H1 (cell line): ENCODE measurements at regions not wholly inside any gene's neighbourhood (a gene's known extent, or its start where the extent isn't known, plus 50 kb on each side); places are given as distances from the start of the nearest gene placed in this dataset.

Experiments
- CTCF ChIA-PET: fragments of 300-600 bp; sonication (Branson Sonifier 250); formaldehyde crosslinking; loops from one replicate; lab custom pipeline; 2021; ENCODE audit not compliant: partially characterized antibody; lab: Charles Lee
- POLR2A ChIA-PET: fragments of 300-600 bp; sonication (Branson Sonifier 250); formaldehyde crosslinking; loops from one replicate; lab custom pipeline; 2021; ENCODE audit warnings: inconsistent platforms; ENCODE audit not compliant: partially characterized antibody; lab: Charles Lee
- DNase-seq, 2 experiments: peaks; one replicate each; pipeline versions ENCODE4 v3.0.0 to v3.0.0-alpha.2; 2010 to 2022; ENCODE audit warnings: low spot score in 2 of 2, low read depth in 1 of 2, mixed read lengths in 1 of 2
- FAIRE-seq: peaks from 2 replicates; lab custom pipeline; 2011; peaks lifted over from hg19 to GRCh38; lab: Jason Lieb, UNC
- H2AFZ ChIP-seq: 2 replicates; pipeline ENCODE4 v1.8.1; 2012; ENCODE audit warnings: low read length, inconsistent platforms
- H2AK5ac ChIP-seq: 2 replicates; pipeline ENCODE4 v1.6.1; 2013; ENCODE audit warnings: low read depth, low read length
- H2BK120ac ChIP-seq: replicated peaks from 2 replicates; pipeline ENCODE3; 2013; ENCODE audit warnings: low read depth, low read length, inconsistent platforms
- H2BK12ac ChIP-seq: 2 replicates; pipeline ENCODE4 v1.6.1; 2013; ENCODE audit warnings: low read depth, low read length
- H2BK15ac ChIP-seq: 2 replicates; pipeline ENCODE4 v1.6.1; 2013; ENCODE audit warnings: low read length
- H2BK20ac ChIP-seq: 2 replicates; pipeline ENCODE4 v1.6.1; 2013; ENCODE audit warnings: low read length
- H2BK5ac ChIP-seq: 2 replicates; pipeline ENCODE4 v1.6.1; 2013; ENCODE audit warnings: low read depth, low read length
- H3K14ac ChIP-seq: 2 replicates; pipeline ENCODE4 v1.6.1; 2013; ENCODE audit warnings: inconsistent platforms; ENCODE audit not compliant: insufficient read length
- H3K18ac ChIP-seq: 2 replicates; pipeline ENCODE4 v1.6.1; 2013; ENCODE audit warnings: low read length; ENCODE audit errors: extremely low read depth
- H3K23ac ChIP-seq: 2 replicates; pipeline ENCODE4 v1.6.1; 2013; ENCODE audit warnings: inconsistent platforms; ENCODE audit not compliant: insufficient read length
- H3K23me2 ChIP-seq: 2 replicates; pipeline ENCODE4 v1.6.1; 2013; ENCODE audit warnings: low read depth, low read length
- H3K27ac ChIP-seq: 2 replicates; pipeline ENCODE4 v1.6.1; 2011; ENCODE audit warnings: low read depth, low read length, inconsistent platforms
- H3K27me3 ChIP-seq, 4 experiments: replicated peaks in 1 of 4; 1 replicate in 1 of 4; 2 replicates in 3 of 4; pipeline versions ENCODE4 v1.6.1 to v1.8.1; 2011 to 2013; ENCODE audit warnings: low read length in 3 of 4, mild to moderate bottlenecking in 3 of 4, inconsistent platforms in 2 of 4, mixed read lengths in 2 of 4, moderate library complexity in 1 of 4; ENCODE audit not compliant: control insufficient read depth in 3 of 4, insufficient read depth in 3 of 4; ENCODE audit errors: extremely low read depth in 1 of 4
- H3K36me3 ChIP-seq, 4 experiments: 2 replicates each; pipeline versions ENCODE4 v1.6.1 to v1.8.1; 2011 to 2013; ENCODE audit warnings: mild to moderate bottlenecking in 4 of 4, low read length in 3 of 4, moderate library complexity in 2 of 4, control low read depth in 1 of 4, inconsistent platforms in 1 of 4; ENCODE audit not compliant: insufficient read depth in 4 of 4, control insufficient read depth in 2 of 4
- H3K4ac ChIP-seq: replicated peaks from 2 replicates; pipeline ENCODE3; 2013; ENCODE audit warnings: low read length, low read depth, mixed read lengths, inconsistent platforms; ENCODE audit not compliant: insufficient read length
- H3K4me1 ChIP-seq, 4 experiments: replicated peaks in 1 of 4; 1 replicate in 1 of 4; 2 replicates in 3 of 4; pipeline versions ENCODE4 v1.6.1 to v1.8.1; 2011 to 2013; ENCODE audit warnings: low read length in 3 of 4, inconsistent platforms in 2 of 4, mixed read lengths in 1 of 4; ENCODE audit not compliant: insufficient read depth in 4 of 4, control insufficient read depth in 3 of 4
- H3K4me2 ChIP-seq, 2 experiments: 2 replicates each; pipeline versions ENCODE4 v1.6.1 to v1.8.1; 2011 to 2013; ENCODE audit warnings: low read depth in 2 of 2, low read length in 2 of 2, control low read depth in 1 of 2, inconsistent platforms in 1 of 2, mild to moderate bottlenecking in 1 of 2; ENCODE audit not compliant: insufficient read depth in 1 of 2
- H3K4me3 ChIP-seq, 4 experiments: fragments of 200-600, 300-600 bp in 1 of 4; sonication (generic), shearing (Covaris generic), sonication (Bioruptor Twin) in 1 of 4; 2 replicates each; pipeline versions ENCODE4 v1.5.1 to v1.8.1; 2011 to 2016; ENCODE audit warnings: low read length in 4 of 4, low read depth in 3 of 4, control low read depth in 2 of 4, inconsistent platforms in 2 of 4, mild to moderate bottlenecking in 2 of 4, mixed read lengths in 1 of 4, moderate library complexity in 1 of 4; ENCODE audit not compliant: insufficient read depth in 2 of 4; ENCODE audit errors: extremely low read depth in 1 of 4
- H3K56ac ChIP-seq: replicated peaks from 2 replicates; pipeline ENCODE3; 2013; ENCODE audit warnings: low read depth, mild to moderate bottlenecking, mixed read lengths, low read length, inconsistent platforms; ENCODE audit not compliant: insufficient read length
- H3K79me1 ChIP-seq: 2 replicates; pipeline ENCODE4 v1.6.1; 2013; ENCODE audit warnings: low read depth, low read length, control low read depth
- H3K79me2 ChIP-seq, 2 experiments: 2 replicates each; pipeline versions ENCODE4 v1.6.1 to v1.8.1; 2012 to 2013; ENCODE audit warnings: low read length in 2 of 2, mild to moderate bottlenecking in 2 of 2, inconsistent platforms in 1 of 2; ENCODE audit not compliant: insufficient read depth in 2 of 2, control insufficient read depth in 1 of 2
- H3K9ac ChIP-seq, 4 experiments: replicated peaks in 1 of 4; 1 replicate in 1 of 4; 2 replicates in 3 of 4; pipeline versions ENCODE4 v1.6.1 to v1.8.1; 2011 to 2013; ENCODE audit warnings: low read depth in 3 of 4, low read length in 3 of 4, control low read depth in 2 of 4, mild to moderate bottlenecking in 2 of 4, moderate library complexity in 2 of 4, inconsistent platforms in 1 of 4; ENCODE audit errors: extremely low read depth in 1 of 4
- H3K9me3 ChIP-seq, 2 experiments: 2 replicates each; pipeline versions ENCODE4 v1.6.1 to v1.8.1; 2012 to 2013; ENCODE audit warnings: mild to moderate bottlenecking in 2 of 2, moderate library complexity in 2 of 2, control low read depth in 1 of 2, inconsistent platforms in 1 of 2, low read depth in 1 of 2, low read length in 1 of 2, mixed read lengths in 1 of 2; ENCODE audit not compliant: insufficient read depth in 2 of 2
- H4K20me1 ChIP-seq, 2 experiments: replicated peaks in 1 of 2; 2 replicates each; pipeline versions ENCODE3 to v1.8.1; 2011 to 2013; ENCODE audit warnings: inconsistent platforms in 2 of 2, low read length in 2 of 2, mild to moderate bottlenecking in 1 of 2; ENCODE audit not compliant: insufficient read depth in 2 of 2, control insufficient read depth in 1 of 2
- H4K5ac ChIP-seq: 2 replicates; pipeline ENCODE4 v1.6.1; 2013; ENCODE audit warnings: low read length, low read depth, mixed read lengths, inconsistent platforms; ENCODE audit not compliant: insufficient read length
- H4K8ac ChIP-seq: 2 replicates; pipeline ENCODE4 v1.8.0; 2013; ENCODE audit warnings: mild to moderate bottlenecking, moderate library complexity, low read length, inconsistent platforms; ENCODE audit not compliant: insufficient read depth; ENCODE audit errors: extremely low read depth
- H4K91ac ChIP-seq: replicated peaks from 2 replicates; pipeline ENCODE3; 2013; ENCODE audit warnings: low read length, mixed read lengths, inconsistent platforms; ENCODE audit not compliant: insufficient read length
- BCL11A ChIP-seq, 2 experiments: IDR thresholded peaks; one replicate each; pipeline ENCODE4 v1.6.1; 2011; ENCODE audit warnings: low read depth in 2 of 2, low read length in 2 of 2, mild to moderate bottlenecking in 2 of 2
- CBX8 ChIP-seq: fragments of 300-800, 300-1000 bp; sonication (generic); IDR thresholded peaks from 2 replicates; pipeline ENCODE4 v1.7.1; 2016; ENCODE audit warnings: low read depth, low read length, borderline replicate concordance
- EZH2 ChIP-seq: fragments of 200-600 bp; sonication (generic); IDR thresholded peaks from 2 replicates; pipeline ENCODE4 v1.7.1; 2012; ENCODE audit warnings: low read depth, mild to moderate bottlenecking, moderate library complexity, low read length, inconsistent platforms; ENCODE audit not compliant: severe bottlenecking
- GABPA ChIP-seq: IDR thresholded peaks from 2 replicates; pipeline ENCODE4 v1.6.1; 2011; ENCODE audit warnings: mild to moderate bottlenecking, low read length, moderate library complexity, borderline replicate concordance; ENCODE audit not compliant: insufficient read depth
- NANOG ChIP-seq: IDR thresholded peaks from 2 replicates; pipeline ENCODE4 v1.6.1; 2011; ENCODE audit warnings: low read length, low read depth, mild to moderate bottlenecking, inconsistent platforms; ENCODE audit not compliant: insufficient read depth, poor library complexity, severe bottlenecking
- PHF8 ChIP-seq: fragments of 200-600 bp; sonication (generic); conservative IDR thresholded peaks from 2 replicates; pipeline ENCODE4 v1.7.1; 2012; ENCODE audit warnings: low read depth, mild to moderate bottlenecking, inconsistent platforms, low read length, moderate library complexity
- TAF7 ChIP-seq: optimal IDR thresholded peaks from 2 replicates; pipeline ENCODE3; 2011; ENCODE audit warnings: low read depth, mild to moderate bottlenecking, inconsistent platforms, low read length, moderate library complexity, borderline replicate concordance
- YY1 ChIP-seq: IDR thresholded peaks from 2 replicates; pipeline ENCODE4 v1.6.1; 2011; ENCODE audit warnings: low read depth, mild to moderate bottlenecking, low read length
- WGBS, 2 experiments: shearing (Covaris generic) in 1 of 2; methylation state at CpG; one replicate each; pipeline versions ENCODE4 v1.1.6 to v1.1.7; 2013 to 2015; ENCODE audit warnings: low lambda C conversion rate in 2 of 2, mixed read lengths in 2 of 2, inconsistent platforms in 1 of 2, low coverage in 1 of 2, missing lambda C conversion rate in 1 of 2; ENCODE audit not compliant: insufficient replicate concordance in 2 of 2, insufficient coverage in 1 of 2, insufficient read length in 1 of 2; ENCODE audit errors: extremely low coverage in 1 of 2, missing lambda C conversion rate in 1 of 2; 5-methylcytosine and 5-hydroxymethylcytosine counted together
- TF ChIP-seq, protein P1 (sequence below): IDR thresholded peaks from 2 replicates; pipeline ENCODE4 v1.6.1; 2012; ENCODE audit warnings: inconsistent platforms
- TF ChIP-seq, protein P2 (sequence below): IDR thresholded peaks from 2 replicates; pipeline ENCODE4 v1.6.1; 2012; ENCODE audit warnings: inconsistent platforms

- Histone ChIP-seq H4K5ac (no peak overlapping the region), H3K79me1 (no peaks in the 10 kb centered on the region), H3K79me2 (no peaks in the 10 kb centered on the region), H3K4me1 (no peaks in the 10 kb centered on the region), H2AK5ac (no peak overlapping the region), H3K4me2 (no peak overlapping the region), H3K23ac (no peak overlapping the region), H3K4ac (no peak overlapping the region), H2BK20ac (no peak overlapping the region), H3K9ac (no peak overlapping the region), H2BK15ac (no peak overlapping the region), H2BK5ac (no peak overlapping the region), H3K4me3 (no peak overlapping the region), H3K14ac (no peak overlapping the region), H3K56ac (no peak overlapping the region), H2BK120ac (no peak overlapping the region), H3K18ac (no peak overlapping the region), H2AFZ (no peak overlapping the region), H3K9me3 (no peaks in the 10 kb centered on the region), H4K8ac (no peak overlapping the region), H3K27ac (no peak overlapping the region), H4K20me1 (no peaks in the 10 kb centered on the region), H3K36me3 (no peaks in the 10 kb centered on the region), H2BK12ac (no peak overlapping the region), H3K27me3 (no peaks in the 10 kb centered on the region), H3K23me2 (no peaks in the 10 kb centered on the region), H4K91ac (no peak overlapping the region)
- TF ChIP-seq YY1 (no peak), GABPA (no peak), TAF7 (no peak), BCL11A (IDR thresholded peaks at IDR 0.05; ENCODE audit: low read depth in 2 of 2, low read length in 2 of 2) (no peak), EZH2 (no peak), PHF8 (no peak), CBX8 (no peak), NANOG (no peak)
- TF ChIP-seq, protein P1, sequence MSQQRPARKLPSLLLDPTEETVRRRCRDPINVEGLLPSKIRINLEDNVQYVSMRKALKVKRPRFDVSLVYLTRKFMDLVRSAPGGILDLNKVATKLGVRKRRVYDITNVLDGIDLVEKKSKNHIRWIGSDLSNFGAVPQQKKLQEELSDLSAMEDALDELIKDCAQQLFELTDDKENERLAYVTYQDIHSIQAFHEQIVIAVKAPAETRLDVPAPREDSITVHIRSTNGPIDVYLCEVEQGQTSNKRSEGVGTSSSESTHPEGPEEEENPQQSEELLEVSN, result no peak
- TF ChIP-seq, protein P2, sequence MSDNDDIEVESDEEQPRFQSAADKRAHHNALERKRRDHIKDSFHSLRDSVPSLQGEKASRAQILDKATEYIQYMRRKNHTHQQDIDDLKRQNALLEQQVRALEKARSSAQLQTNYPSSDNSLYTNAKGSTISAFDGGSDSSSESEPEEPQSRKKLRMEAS, result no peak
- CTCF ChIA-PET, result interaction anchor here (0.6 kb wide), 3 partner anchors 81 to 857 kb away, joined by 3 to 5 read pairs (median 3); no protein-coding TSS in a partner anchor
- POLR2A ChIA-PET, result no interaction called here
- no peak for FAIRE-seq
- DNase-seq, result no peak
- WGBS, 2 experiments, result 92% methylated on average over 2 of the region's 2 CpGs; no CpG with 5 or more reads in 1 of the 2 experiments
These were observed 256.8 kb downstream of the C12orf50 start for GRCh38 chr12:87772401-87772800.
